ENCODE measurements at regions not wholly inside any gene's neighbourhood (a gene's known extent, or its start where the extent isn't known, plus 50 kb on each side); places are given as distances from the start of the nearest gene placed in this dataset.

GRCh38 chr4:158067646-158068045 is 105.2 kb downstream of the GASK1B start:
- TF ChIP-seq, protein P1, sequence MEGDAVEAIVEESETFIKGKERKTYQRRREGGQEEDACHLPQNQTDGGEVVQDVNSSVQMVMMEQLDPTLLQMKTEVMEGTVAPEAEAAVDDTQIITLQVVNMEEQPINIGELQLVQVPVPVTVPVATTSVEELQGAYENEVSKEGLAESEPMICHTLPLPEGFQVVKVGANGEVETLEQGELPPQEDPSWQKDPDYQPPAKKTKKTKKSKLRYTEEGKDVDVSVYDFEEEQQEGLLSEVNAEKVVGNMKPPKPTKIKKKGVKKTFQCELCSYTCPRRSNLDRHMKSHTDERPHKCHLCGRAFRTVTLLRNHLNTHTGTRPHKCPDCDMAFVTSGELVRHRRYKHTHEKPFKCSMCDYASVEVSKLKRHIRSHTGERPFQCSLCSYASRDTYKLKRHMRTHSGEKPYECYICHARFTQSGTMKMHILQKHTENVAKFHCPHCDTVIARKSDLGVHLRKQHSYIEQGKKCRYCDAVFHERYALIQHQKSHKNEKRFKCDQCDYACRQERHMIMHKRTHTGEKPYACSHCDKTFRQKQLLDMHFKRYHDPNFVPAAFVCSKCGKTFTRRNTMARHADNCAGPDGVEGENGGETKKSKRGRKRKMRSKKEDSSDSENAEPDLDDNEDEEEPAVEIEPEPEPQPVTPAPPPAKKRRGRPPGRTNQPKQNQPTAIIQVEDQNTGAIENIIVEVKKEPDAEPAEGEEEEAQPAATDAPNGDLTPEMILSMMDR (conservative IDR thresholded peaks at IDR 0.05; ENCODE audit: low read depth in 2 of 2) = no peak
- TF ChIP-seq EZH2 (IDR thresholded peaks at IDR 0.05; ENCODE audit: low read depth, unreplicated experiment) = no peak
- TF ChIP-seq STAT1 (IDR thresholded peaks at IDR 0.05; ENCODE audit: unreplicated experiment) = no peak
- TF ChIP-seq, protein P2, sequence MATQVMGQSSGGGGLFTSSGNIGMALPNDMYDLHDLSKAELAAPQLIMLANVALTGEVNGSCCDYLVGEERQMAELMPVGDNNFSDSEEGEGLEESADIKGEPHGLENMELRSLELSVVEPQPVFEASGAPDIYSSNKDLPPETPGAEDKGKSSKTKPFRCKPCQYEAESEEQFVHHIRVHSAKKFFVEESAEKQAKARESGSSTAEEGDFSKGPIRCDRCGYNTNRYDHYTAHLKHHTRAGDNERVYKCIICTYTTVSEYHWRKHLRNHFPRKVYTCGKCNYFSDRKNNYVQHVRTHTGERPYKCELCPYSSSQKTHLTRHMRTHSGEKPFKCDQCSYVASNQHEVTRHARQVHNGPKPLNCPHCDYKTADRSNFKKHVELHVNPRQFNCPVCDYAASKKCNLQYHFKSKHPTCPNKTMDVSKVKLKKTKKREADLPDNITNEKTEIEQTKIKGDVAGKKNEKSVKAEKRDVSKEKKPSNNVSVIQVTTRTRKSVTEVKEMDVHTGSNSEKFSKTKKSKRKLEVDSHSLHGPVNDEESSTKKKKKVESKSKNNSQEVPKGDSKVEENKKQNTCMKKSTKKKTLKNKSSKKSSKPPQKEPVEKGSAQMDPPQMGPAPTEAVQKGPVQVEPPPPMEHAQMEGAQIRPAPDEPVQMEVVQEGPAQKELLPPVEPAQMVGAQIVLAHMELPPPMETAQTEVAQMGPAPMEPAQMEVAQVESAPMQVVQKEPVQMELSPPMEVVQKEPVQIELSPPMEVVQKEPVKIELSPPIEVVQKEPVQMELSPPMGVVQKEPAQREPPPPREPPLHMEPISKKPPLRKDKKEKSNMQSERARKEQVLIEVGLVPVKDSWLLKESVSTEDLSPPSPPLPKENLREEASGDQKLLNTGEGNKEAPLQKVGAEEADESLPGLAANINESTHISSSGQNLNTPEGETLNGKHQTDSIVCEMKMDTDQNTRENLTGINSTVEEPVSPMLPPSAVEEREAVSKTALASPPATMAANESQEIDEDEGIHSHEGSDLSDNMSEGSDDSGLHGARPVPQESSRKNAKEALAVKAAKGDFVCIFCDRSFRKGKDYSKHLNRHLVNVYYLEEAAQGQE (IDR thresholded peaks at IDR 0.05; ENCODE audit: unreplicated experiment) = no peak
- TF ChIP-seq POLR2AphosphoS5 (IDR thresholded peaks at IDR 0.05; ENCODE audit: low read depth) = no peak
- no peak for TF ChIP-seq ZNF114 (CRISPR knock-in tag; IDR thresholded peaks at IDR 0.05)
- no peak for TF ChIP-seq ZNF331 (CRISPR knock-in tag; IDR thresholded peaks at IDR 0.05; ENCODE audit: low read depth)
- TF ChIP-seq EZH2phosphoT487 (IDR thresholded peaks at IDR 0.05; ENCODE audit: unreplicated experiment) = no peak
- TF ChIP-seq, protein P3, sequence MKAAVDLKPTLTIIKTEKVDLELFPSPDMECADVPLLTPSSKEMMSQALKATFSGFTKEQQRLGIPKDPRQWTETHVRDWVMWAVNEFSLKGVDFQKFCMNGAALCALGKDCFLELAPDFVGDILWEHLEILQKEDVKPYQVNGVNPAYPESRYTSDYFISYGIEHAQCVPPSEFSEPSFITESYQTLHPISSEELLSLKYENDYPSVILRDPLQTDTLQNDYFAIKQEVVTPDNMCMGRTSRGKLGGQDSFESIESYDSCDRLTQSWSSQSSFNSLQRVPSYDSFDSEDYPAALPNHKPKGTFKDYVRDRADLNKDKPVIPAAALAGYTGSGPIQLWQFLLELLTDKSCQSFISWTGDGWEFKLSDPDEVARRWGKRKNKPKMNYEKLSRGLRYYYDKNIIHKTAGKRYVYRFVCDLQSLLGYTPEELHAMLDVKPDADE (IDR thresholded peaks at IDR 0.05) = no peak
